AG10803 (cell line): ENCODE measurements at regions not wholly inside any gene's neighbourhood (a gene's known extent, or its start where the extent isn't known, plus 50 kb on each side); places are given as distances from the start of the nearest gene placed in this dataset.

ENCODE experiments used
- DNase-seq: peaks from one replicate; pipeline ENCODE4 v3.0.0; 2010; ENCODE audit warnings: low read depth
- H3K4me3 ChIP-seq: 2 replicates; pipeline ENCODE4 v1.5.1; 2011; ENCODE audit warnings: mild to moderate bottlenecking, low read length, control low read depth
- CTCF ChIP-seq: conservative IDR thresholded peaks from 2 replicates; pipeline ENCODE4 v1.5.1; 2011; ENCODE audit warnings: mild to moderate bottlenecking, low read length, control low read depth, inconsistent platforms

- H3K4me3 ChIP-seq, result no peak overlapping the region
- no peak for DNase-seq
- no peak for TF ChIP-seq CTCF
Measured at GRCh38 chr1:187921426-187921825, 1092.7 kb downstream of the PLA2G4A start.

- H3K4me3 ChIP-seq, result no peak overlapping the region
- DNase-seq, result no peak
- no peak for TF ChIP-seq CTCF
Measured at GRCh38 chr1:187922255-187922654, 1093.5 kb downstream of the PLA2G4A start.

GRCh38 chr1:187924252-187924651 lies 1095.5 kb downstream of the PLA2G4A start:
- no peak for DNase-seq
- no peak for TF ChIP-seq CTCF

GRCh38 chr1:187928288-187928687 lies 1099.5 kb downstream of the PLA2G4A start:
- no peak for TF ChIP-seq CTCF

More at GRCh38 chr1:187924252-187924651, 1095.5 kb downstream of the PLA2G4A start:
- no peak overlapping the region for H3K4me3 ChIP-seq

GRCh38 chr1:187928696-187929095 lies 1099.9 kb downstream of the PLA2G4A start:
- no peak for DNase-seq
- TF ChIP-seq CTCF, result no peak

More at GRCh38 chr1:187928288-187928687, 1099.5 kb downstream of the PLA2G4A start:
- H3K4me3 ChIP-seq, result no peak overlapping the region
- no peak for DNase-seq

GRCh38 chr1:187931776-187932175 lies 1103.0 kb downstream of the PLA2G4A start:
- no peak overlapping the region for H3K4me3 ChIP-seq
- no peak for DNase-seq
- TF ChIP-seq CTCF, result no peak

More at GRCh38 chr1:187928696-187929095, 1099.9 kb downstream of the PLA2G4A start:
- no peak overlapping the region for H3K4me3 ChIP-seq

- no peak for TF ChIP-seq CTCF
- no peak for DNase-seq
- no peak overlapping the region for H3K4me3 ChIP-seq
Measured at GRCh38 chr1:187933562-187934419, 1105.0 kb downstream of the PLA2G4A start.
